Stimulated activated CD4-positive, alpha-beta T cell treated with anti-CD3 and anti-CD28 coated beads, TNF-alpha, amount 100 ng/mL, for 48 hours (primary cell): ENCODE measurements at regions not wholly inside any gene's neighbourhood (a gene's known extent, or its start where the extent isn't known, plus 50 kb on each side); places are given as distances from the start of the nearest gene placed in this dataset.
"Not testable (repeated sequence)": the region's sequence is repeated elsewhere in the genome, so short reads cannot be mapped to it uniquely, and the experiment has no call there.

Source experiments
- DNase-seq, 3 donors: peaks; one replicate each; pipeline ENCODE4 v3.0.0-alpha.2; 2020; ENCODE audit warnings: low read depth in 3 of 3

- DNase-seq, result not testable (repeated sequence)
These were observed 112.3 kb downstream of the GGTLC2 start for GRCh38 chr22:22756551-22757201.

GRCh38 chr22:22758101-22758807 lies 113.8 kb downstream of the GGTLC2 start:
- not testable (repeated sequence) for DNase-seq

GRCh38 chr22:22759371-22759770 lies 115.0 kb downstream of the GGTLC2 start:
- DNase-seq, result no peak

GRCh38 chr22:22759889-22760546 lies 115.6 kb downstream of the GGTLC2 start:
- no peak for DNase-seq

- no peak for DNase-seq
These were observed 117.2 kb downstream of the GGTLC2 start for GRCh38 chr22:22761606-22761962.

GRCh38 chr22:22761963-22762772 lies 117.8 kb downstream of the GGTLC2 start:
- no peak for DNase-seq

- DNase-seq, result no peak
These were observed 119.1 kb downstream of the GGTLC2 start for GRCh38 chr22:22763512-22763911.

- DNase-seq, result no peak
These were observed 119.7 kb downstream of the GGTLC2 start for GRCh38 chr22:22764085-22764484.

- no peak for DNase-seq
These were observed 119.6 kb upstream of the IGLL5 start for GRCh38 chr22:22767876-22768602.

- no peak for DNase-seq
These were observed 118.7 kb upstream of the IGLL5 start for GRCh38 chr22:22768885-22769284.

GRCh38 chr22:22769434-22770279 lies 118.0 kb upstream of the IGLL5 start:
- DNase-seq, result no peak

- DNase-seq, result peak in 2 of 3 donors; percentile 14 to 16
These were observed 117.2 kb upstream of the IGLL5 start for GRCh38 chr22:22770280-22770871.

- DNase-seq, result no peak
These were observed 116.7 kb upstream of the IGLL5 start for GRCh38 chr22:22770881-22771280.

- DNase-seq, result no peak
These were observed 115.8 kb upstream of the IGLL5 start for GRCh38 chr22:22771696-22772377.

- no peak for DNase-seq
These were observed 115.2 kb upstream of the IGLL5 start for GRCh38 chr22:22772396-22772795.

- no peak for DNase-seq
These were observed 114.7 kb upstream of the IGLL5 start for GRCh38 chr22:22772883-22773282.

GRCh38 chr22:22773427-22773826 lies 114.2 kb upstream of the IGLL5 start:
- no peak for DNase-seq

GRCh38 chr22:22773979-22774604 lies 113.5 kb upstream of the IGLL5 start:
- DNase-seq, result no peak

- DNase-seq, result not testable (repeated sequence)
These were observed 112.9 kb upstream of the IGLL5 start for GRCh38 chr22:22774762-22775161.
